Ammon's horn (tissue), 1 donor: ENCODE measurements at regions not wholly inside any gene's neighbourhood (a gene's known extent, or its start where the extent isn't known, plus 50 kb on each side); places are given as distances from the start of the nearest gene placed in this dataset.
"Not testable (repeated sequence)": the region's sequence is repeated elsewhere in the genome, so short reads cannot be mapped to it uniquely, and the experiment has no call there.

Source experiments
- DNase-seq: peaks from one replicate; pipeline ENCODE4 v3.0.0-alpha.2; 2016; ENCODE audit warnings: low spot score

DNA sequence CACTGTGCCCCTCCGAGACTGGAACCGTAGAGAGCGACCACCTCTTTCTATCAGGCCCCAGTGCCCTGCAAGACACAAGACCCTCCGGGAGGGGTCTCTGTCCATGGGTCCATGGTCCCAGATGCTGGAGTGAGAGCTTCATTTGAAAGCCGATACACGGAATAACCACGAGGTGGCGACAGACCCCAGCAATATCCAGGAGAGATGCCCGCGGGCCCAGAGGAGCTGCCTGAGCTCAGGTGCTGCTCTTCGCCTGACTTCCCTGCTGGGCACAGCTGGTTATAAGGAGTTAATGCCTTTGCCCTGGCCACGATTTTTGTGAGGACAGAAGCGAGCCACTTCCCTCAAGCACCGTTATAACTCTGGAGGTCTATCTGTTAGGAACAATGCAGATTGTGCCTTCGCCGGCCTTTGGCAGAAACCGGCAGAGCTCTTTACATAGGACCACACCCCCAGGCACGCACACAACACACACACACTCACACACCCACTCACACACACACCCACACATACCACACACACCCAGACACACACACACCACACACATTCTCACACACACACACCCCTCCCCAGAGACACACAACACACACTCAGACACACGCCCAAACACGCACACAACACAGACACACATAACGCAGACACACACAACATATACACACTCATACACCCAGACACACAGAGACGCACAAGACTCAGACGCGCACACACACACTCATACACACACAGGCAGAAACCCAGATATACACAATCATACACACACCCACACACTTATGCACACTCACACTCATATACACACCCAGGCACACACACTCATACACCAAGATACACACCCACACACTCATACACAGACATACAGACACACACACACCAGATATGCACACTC is 436.4 kb downstream of the SOX9 start:
- DNase-seq = peak; percentile 76

DNA sequence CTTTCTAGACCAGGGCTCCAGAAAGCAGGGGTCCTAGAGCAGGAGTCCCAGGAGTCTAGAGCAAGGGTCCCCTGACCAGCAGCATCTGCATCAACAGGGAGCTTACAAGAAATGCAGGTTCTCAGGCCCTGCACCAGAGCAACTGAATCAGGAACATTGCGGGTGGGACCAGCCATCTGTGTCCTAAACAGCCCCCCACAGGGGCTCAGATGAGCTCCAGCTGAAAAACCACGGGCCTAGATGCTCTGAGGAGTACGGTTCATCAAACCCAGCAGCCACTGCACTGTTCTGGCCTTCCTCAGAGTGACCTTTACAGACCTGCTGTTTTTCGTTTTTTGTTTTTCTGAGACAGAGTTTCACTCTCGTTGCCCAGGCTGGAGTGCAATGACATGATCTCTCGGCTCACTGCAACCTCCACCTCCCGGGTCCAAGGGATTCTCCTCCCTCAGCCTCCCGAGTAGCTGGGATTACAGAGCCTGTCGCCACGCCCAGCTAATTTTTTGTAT is 438.2 kb downstream of the SOX9 start:
- no peak for DNase-seq

DNA sequence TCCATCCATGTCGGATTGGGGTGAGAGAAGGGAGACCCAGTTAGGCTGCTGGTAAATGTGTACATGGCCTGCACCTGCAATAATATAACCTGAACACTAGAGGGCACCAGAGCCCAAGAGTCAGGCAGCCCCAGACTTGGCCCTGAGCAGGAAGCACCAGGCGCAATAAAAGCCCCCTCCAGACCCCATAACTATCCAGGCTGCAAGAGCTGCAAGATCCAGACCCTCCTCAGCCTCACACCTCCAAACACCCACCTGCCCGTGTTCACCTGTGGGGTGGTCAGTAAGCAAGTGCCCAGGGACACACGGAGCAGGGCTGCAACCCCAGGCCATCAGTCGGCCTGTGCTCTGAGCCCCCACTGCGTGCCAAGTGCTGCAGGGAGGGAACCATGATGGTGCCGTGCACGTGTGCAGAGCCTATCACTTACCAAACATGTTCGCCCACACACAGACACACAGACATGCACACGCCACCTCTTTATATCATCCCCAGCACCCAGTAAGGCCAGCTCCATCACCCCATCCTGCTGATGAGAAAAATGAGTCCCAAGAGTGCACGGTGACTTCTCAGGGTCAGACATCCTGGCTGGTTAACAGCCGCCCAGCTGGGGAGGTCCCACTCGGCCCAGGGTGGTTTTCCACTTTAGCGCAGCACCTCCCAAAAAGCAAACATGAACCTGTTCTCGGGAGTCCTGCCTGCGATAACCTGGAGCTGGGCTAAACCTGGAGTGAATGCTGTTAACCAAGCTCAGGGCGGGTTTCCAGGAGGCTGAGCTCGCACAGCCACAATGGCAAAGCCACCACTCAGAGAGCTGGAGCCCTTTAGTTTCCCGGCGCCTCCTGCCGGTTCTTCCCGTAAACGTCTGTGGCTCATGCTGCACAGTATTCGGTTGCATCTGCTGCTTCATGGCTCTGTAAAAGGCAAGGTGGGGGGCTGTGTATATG is 439.8 kb downstream of the SOX9 start:
- peak; percentile 80 for DNase-seq

DNA sequence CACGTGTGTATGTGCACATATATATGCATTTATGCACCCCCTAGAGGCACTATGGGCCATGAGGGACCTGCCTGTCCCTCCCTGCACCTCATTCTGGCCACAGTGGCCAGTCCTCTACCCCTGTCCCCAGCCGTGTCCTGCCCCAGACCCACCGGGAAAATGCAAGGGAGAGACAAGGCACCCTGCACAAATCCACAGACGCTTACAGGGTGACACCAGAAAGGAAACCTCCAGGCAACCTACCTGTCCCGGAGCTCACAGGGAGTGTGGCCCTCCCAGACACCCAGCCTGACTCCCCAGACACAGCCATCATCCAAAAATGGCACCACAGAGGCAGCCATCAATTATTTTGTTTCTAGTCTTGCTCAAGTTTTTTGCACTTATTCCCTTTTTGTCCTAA is 440.4 kb downstream of the SOX9 start:
- no peak for DNase-seq

DNA sequence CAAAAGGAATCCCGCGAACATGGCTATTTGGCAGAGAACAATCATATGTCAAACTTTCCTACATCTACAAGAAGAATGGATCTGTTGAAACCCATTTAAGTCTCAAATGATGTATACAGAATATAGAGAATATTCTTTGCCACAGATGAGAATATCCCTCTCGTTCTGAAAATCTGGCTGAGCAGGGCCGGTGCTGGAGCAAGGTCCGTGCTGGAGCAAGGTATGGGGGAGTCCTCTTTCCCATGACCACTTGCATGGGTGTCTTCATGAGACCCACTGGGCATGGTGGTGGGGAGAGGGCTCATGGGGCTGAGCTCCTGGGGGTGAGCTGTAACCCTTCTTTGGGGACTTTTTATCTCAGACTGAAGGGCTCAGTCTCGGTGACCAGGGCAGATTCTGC is 440.9 kb downstream of the SOX9 start:
- DNase-seq = no peak

DNA sequence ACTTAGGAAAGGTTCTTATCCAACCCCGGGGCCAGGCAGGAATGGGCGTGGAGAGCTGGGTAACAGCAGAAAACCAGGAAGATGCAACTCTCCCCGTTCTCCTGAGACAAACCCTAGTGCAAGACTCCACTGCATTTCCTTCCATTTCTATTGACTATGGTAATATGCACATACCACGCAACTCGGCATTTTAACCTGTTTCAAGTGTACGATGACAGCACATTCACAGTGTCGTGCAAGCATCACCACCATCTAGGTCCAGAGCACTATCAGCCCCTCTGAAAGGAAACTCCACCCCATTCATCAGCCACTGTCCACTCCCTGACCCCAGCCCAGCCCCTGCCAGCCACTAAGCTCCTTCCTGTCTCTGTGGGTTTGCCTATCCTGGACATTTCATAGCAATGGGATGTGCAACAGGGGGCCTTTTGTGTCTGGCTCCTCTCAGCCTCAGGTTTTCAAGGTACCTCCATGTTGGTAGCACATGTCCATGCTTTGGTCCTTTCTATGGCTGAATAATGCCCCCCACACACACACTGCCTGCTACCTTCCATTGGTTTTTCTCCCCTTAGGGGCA is 441.9 kb downstream of the SOX9 start:
- no peak for DNase-seq

DNA sequence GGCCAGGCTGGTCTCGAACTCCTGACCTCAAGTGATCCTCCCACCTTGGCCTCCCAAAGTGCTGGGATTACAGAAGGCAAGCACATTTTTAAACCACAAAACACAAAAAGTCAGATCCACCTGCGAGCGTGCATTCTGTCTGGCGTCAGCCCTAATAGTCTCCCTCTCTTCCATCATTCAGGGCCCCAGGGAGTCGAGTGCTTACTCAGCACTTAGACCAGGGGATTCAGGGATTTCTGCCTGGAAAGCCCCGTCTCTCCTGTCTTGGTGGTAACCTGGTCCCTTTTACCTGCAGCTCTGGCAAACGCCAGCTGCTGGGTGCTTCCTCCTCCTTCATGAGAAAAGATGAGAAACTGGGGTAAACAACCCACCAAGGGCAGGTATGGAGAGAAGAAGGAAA is 443.1 kb downstream of the SOX9 start:
- no peak for DNase-seq

DNA sequence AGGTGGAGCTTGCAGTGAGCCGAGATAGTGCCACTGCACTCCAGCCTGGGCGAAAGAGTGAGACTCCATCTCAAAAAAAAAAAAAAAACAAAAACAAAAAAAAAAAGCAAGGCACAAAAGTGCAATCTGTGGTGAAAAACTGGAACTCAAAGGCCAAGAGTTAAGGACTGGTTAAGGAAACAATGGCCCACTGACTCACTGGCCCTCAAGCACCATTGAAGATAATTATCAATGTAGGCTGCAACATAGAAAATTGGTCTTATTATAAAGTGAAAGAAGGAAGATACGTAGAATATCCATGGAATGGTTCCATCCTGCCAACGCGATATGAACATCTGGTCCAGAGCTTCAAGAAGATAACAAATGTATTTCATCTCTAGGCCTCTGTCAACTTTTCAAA is 444.2 kb downstream of the SOX9 start:
- no peak for DNase-seq

DNA sequence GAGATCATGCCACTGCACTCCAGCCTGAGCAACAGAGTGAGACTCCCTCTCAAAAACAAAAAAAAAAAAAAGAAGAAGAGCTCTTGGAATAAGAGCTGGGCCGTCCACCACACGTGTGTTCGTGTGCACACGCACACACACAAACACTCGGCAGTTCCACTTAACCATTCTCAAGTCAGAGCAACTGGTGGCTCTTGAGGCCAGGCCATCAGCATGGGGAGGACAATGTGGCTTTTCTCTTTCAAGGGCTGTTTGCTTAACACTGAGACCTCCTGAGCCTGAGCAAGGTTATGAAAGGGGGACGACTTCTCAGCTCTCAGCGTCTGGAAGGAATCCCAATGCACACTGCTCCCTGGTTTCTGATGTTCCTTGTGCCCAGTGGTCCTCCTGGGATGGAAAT is 444.9 kb downstream of the SOX9 start:
- no peak for DNase-seq

DNA sequence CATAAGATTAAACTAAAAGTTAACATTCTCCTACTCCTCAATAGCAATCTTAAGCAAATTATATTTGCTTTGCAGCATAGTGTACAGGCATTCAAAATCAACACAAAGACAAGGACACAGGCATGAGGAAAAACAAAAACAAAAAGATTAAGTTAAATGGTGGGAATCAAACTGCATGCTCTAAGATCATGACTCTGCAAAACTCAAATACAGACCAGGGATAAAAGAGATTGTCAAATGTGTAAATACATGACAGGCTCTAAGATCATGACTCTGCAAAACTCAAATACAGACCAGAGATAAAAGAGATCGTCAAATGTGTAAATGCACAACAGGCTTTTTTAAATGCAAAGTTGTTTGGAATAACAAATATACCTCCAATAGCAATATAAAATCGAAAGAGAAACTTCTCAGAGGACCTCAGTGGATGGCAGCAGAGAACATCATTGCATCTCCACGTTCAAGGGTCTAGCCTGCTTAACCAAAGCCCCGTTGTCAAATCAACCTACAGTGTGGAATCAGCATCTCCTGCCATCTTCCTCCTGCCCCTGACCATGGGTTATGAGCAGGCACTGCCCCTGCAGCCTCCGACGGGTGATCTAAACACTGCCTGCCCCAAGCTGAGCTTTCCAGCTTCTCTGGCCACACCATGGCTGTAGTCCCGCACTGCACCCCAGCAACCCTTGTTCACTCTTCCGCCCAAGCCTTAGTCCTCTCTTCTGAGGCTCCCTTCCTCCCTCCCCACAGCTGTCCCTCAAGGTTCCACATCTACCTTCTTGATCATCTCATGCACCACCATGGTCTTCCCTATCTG is 446.1 kb downstream of the SOX9 start:
- DNase-seq = no peak

DNA sequence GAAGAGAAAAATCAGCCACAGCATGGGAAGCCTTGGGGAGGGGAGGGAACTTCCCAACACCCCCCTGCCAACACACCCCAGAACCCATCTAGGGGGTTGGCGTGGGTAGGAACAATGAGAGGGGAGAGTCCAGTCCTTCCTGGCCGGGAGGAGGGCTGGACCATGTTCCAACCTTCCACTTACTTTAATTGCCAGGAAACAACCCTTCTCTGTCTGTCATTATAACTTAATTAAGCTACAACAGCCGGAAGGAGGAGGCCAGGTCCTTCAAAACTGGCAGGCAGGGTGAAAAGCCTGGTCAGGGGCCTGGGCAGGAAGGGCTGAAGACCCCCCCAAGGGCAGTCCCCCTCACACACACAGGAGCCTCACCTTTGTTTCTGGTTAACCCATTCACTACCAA is 447.0 kb downstream of the SOX9 start:
- no peak for DNase-seq

DNA sequence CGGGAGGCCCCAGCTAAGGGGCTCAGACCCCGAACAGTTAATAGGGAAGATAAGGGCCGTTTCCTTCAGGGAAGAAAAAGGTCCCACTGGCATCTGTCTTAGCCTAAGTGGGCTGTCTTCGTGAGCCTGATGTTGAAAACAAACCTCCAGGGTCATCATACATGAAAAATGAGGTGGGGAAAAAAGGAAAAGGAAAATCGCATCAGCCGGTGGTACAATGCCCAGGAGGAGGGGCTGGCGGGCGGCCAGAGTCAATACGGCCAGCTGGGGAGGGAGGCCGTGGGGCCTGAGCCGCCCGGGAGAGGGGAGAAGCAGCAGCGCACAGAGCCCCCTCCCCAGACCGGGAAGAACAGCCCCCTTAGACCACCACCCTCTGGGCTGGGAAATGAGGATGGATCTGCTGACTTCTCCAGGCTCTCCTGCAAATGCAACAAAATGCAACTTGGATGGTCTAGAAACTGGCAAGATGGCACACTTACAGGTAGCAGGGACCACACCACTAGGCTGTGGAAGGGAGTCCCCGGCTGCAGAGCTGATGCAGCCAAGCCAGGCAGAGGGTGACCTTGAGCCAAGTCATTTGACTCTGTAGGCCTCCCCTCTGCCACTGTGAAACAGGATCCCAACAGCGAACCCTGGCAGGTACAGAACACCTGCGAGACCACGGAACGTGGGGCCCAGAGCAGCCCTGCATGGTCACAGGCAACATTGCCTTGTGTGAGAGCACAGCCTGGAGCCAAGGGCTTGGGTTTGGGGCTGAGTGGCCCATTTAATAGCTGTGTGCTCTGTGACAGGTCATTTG is 448.5 kb downstream of the SOX9 start:
- DNase-seq = no peak

DNA sequence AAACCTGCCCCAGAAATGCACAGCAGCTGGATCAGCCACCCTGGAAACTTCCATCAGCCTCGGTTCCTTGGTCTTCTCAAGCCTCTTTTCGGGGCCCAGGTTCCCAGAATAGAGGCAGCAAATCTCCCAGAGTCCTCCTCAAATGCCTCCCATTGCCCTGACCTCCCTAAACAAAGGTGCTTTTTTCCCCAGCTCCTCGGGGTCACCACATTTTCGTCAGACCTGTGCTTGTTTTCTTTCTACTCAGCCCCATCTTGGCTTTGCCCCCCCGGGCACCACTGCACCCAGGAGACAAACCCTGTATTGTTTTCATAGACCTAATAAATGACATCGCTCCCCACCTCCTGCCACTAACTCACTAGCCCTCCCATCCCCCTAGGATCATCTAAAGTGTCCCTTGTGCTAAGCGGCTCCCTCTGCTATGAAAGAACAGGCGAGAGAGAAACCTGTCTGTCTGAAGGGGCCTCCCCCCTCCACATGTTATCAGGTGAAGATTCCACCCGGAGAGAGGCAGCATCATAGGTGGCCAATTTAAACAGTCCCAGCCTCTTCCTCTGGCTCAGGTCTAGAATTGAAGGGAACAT is 451.1 kb downstream of the SOX9 start:
- DNase-seq = no peak

DNA sequence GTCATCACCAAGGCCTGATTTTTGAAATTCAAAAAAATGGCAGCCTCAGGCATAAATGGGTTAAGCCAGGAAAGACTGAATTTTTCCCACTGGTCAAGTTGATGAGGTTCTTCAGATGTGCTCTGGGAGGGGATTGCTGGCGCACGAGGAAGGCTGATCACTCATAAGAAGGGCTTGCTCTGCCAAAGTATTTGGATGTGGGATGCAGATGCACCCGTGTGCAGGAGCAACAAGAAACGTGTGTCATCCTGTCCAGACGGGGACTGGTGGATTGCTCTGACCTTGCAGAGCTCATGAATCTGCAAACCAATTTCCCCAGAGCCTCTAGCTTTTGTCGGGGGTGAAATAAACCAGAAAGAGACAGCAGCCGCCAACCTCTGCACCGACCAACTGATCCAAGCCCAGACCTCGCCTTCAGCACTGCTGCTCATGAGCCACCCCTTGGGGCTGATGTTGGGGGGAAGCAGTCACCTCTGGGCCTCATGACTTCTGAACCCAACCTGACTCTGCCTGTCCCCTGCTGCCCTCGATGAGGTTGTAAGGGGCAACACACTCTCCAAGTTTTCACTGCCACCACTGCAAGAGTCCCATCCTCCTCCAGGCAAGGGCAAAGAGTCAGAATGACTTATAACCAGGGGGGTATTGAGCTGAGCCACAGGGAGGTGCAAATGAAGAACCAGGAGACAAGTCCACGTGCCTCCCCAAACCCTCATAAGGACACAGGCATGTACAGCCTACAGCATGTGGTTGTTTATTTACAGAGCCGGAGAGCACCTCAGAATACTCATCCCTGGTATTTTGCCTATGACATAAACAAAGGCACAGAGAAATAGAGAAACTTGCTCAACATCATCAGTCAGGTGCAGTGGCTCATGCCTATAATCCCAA is 452.0 kb downstream of the SOX9 start:
- DNase-seq = no peak

DNA sequence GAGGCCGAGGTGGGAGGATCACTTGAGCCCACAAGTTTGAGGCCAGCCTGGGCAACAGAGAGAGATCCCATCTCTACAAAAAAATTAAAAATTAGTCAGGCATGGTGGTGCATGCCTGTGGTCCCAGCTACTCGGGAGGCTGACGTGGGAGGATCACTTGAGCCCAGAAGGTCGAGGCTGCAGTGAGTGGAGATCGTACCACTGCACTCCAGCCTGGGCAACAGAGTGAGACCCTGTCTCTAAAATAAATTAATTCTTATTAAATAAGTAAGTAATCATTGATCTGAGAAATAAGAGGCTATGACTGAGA is 452.6 kb downstream of the SOX9 start:
- DNase-seq = not testable (repeated sequence)

DNA sequence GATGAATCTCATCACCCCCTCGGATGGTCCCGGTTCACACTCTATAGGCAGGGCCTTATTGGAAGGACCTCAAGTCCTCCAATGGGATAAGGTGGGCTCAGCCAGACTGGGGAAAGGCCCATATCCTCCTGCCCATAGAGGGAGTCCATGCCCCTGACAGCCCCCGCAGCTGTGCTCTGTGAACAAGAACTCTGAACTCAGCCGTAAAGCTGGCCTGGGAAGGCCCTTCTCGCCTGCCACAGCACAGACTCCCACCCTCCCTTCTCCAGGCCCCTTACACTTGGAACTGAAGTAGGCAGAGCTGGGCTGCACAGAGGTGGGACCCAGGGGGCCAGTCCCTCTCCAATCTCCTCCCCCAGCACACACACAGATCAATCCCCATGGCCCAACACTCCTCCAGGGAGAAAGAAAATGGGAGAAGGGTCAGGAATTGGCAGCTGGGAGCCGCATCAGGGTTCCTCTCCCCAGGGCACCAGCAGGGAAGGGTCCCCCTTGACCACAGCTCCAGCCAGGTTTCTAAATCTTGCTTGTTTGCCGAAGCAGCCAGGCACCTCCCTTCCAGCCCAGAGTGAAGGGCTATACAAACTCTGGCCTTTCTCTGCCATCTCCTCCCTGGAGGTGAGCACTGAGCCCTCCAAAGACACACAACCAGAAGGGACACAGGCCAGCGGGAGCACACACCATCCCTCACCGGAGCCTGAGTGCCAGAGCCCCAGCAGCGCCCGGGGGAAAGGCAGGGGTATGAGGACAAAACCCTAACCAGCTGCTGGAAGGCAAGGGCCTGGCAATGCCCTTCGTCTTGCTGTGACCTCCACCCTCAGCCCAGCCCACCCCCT is 454.1 kb downstream of the SOX9 start:
- no peak for DNase-seq

DNA sequence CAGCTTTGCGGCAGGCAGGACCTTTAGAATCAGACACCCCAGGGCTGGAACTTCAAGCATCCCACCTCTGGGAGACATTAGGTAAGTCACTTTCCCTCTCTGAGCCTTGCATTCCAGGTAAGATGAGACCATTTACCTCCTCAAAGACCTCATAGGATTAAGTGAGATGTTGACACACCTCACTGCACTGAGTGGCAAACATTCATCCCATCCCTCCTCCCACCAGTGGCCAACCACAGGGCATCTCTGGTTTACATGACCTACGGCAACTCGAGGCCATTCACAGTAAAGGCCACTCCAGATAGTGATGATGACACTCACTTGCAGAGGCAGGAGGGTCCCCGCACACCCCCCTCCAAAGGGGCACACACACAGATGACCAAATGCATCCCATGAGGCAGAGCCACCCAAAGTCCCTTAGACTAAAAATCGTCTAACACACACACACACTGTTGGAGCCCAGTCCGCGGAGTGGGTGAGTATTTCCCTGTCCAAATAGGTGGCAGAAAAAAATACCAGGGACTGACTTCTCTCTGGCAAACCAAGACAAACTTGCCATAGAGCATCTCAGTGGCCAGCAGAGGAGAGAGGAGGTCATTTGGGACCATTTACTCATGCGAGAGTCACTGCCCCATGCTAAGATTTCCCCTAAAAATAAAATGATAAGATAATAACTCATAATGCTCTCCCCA is 454.9 kb downstream of the SOX9 start:
- DNase-seq = no peak

DNA sequence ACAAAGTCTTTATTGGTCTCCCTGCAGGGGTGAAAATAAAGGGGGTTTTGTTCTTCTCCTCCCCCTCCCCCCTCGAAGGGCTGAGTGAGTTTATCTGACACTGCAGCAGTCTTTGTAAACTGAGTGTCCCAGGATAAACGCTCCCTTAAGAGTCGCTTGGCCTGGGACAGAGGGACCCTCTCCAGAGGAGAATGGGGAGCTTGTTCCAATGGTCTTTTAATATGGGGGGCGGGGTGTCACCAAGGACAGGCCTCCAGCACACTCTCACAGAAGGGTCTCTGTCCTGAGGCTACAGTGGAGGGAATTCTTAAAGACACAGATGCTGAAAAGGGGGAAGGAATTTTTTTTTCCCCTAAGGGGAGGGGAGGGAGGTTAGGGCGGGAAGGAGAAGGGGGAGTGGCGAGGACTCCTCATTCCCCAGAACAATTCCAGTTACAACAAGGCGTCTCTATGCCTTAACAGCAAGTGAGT is 455.5 kb downstream of the SOX9 start:
- DNase-seq = peak; percentile 83
